Activated CD8-positive, alpha-beta memory T cell treated with anti-CD3 and anti-CD28 coated beads for 48 hours (primary cell): ENCODE measurements at regions not wholly inside any gene's neighbourhood (a gene's known extent, or its start where the extent isn't known, plus 50 kb on each side); places are given as distances from the start of the nearest gene placed in this dataset.

Experiments
- DNase-seq, 3 experiments: peaks; one replicate each; pipeline ENCODE4 v3.0.0-alpha.2; 2020; ENCODE audit warnings: low read depth in 2 of 3, low spot score in 2 of 3

DNA sequence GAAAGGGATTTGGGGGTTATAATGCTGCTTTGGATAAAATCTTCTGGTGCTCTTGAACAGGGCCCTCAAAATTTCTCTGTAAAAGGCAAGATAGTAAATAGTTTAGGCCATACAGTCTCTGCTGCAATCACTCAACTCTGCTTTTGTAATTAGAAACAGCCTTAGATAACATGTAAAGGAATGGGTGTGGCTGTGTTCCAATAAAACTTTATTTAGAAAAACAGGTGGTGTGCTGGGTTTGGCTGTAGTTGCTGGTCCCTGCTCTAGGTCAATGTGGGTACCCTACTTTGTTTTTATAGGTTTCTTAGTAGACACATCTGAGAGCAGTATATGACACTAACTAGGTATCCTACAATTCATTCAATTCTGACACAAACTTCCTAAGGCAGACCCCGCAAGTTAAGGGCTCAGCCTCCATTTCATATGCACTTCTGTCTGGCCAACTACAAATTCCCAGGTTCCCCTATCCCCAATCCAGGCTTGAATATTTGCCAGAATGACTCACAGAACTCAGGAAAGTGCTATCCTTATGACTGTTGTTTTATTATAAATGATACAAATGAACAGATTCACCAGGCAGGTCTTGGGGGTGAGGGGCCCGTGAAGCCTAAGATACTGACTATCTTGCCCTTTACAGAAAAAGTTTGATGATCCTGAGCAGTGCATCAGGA lies 349.9 kb downstream of the RPS24 start:
- no peak for DNase-seq

DNA sequence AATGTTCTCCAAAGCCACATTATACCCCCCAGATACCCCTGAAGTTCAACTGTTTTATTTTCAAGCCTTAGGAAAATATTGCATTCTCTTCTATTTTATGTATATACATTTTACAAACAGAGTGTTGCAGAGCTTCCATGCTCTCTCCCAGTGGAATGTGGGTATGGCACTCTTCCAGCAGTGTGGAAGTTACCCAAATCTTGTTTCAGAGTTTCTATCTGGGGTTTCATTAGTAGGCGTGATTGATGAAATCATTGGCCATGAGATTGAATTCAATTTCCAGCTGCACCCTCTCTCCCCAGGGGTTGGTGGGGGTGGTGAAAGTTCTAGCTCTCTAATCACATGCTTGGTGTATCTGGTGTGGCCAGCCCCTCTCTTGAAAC lies 350.4 kb downstream of the RPS24 start:
- DNase-seq: no peak

DNA sequence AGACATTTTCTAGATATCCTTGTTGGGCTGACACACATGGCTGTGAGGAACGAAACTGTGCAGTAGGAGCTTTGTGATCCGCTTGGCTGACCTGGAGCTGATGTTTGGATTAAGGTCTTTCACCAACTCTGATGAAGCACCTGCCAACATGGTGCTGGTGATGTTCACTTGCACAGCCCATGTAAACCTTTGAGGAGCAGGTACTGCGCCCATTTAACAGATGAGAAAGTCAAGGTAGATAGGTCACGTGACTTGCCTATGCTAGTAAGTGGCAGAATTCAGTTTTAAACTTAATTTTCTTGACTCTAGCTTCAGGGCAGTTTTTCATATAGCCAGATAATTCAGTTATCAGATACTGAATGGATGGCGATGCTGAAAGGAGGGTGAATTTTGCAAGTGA lies 351.9 kb downstream of the RPS24 start:
- no peak for DNase-seq

DNA sequence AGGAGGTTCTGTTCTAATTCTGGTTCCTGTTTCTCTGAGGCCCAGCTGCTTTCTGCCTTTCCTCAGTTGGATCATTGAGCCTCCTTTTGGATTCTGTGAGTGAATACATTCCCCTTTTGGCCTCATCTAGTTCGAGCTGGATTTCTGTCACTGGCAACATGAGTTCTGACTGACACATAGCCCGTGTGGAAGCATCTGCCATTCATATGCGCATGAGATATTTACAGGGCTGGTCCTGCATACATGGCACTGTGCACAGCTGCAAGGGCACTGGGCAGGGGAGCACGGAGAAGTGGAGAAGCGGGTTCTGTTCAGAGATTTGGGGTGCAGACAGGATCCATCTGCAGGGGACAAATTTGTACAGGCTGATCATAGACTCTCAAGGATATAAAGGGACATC lies 352.8 kb downstream of the RPS24 start:
- DNase-seq: no peak

DNA sequence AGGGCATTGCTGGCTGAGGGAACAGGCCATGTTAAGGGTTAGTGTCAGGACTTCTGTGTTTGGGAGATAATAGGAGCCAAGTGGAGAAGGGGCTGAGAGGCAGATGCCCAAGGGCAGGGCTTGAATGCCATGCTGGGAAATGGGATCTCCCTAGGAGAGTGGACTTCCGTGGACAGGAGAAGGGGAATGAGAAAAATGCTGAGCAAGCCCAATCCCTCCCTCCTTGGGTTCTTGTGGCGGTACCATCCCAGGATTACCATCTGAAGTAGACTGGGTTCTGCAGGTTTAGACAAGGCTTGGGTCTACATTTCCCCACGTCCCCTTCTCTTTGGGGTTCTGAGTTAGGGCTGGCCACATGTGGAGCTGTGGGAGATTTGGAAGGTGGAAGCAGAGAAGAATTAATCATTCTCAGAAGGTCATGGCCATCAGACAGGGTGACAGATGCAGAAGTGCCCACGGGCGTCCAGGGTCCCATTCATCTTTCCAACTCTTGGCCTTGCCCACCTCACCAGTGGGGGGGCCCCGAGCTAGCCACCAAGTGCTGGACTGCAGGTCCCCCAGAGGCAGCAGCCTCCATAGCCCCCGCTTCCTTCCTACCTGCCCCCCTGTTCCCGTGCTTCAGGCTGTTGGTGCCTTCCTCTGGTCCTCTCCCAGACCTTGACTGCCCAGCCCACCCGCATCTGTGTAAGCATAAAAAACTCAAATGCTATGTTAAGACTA lies 354.8 kb downstream of the RPS24 start:
- no peak for DNase-seq

DNA sequence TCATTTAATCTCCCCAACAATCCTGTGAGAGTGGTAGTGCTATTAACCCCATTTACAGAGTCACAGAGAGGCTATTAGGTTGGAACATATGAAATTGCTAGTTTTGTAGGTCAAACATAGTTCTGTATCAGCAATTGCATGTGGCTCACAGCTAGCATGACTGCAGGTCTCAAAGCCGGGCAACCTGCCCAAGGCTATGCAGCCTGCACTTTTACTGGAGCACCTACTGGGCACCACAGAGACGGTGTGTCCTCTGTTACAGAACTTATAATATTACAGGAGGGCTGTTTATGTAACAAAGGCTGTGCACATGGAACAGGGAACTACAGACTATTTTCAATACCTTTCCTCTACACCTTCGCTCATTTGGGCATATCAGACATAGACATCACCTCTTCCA lies 355.8 kb downstream of the RPS24 start:
- DNase-seq: no peak

DNA sequence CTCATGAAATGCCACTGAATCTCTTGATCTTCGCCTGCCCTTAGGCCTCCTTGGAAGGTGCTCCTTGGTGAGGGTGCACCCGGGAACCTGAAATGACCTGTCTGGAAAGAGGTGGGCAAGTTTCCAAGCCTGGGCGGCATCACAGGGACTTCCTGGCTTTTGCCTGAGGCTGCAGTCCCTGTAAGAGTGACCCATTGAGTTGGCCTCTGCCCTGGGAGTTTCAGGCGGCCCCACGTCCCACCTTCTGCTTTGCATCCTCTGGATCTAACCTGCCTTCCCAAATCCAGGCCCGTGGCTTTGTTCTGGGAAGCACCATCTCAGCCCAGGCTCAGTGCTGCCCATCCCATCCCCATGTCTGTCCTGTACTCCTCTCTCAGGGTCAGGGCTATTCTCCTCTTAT lies 356.4 kb downstream of the RPS24 start:
- DNase-seq: no peak

DNA sequence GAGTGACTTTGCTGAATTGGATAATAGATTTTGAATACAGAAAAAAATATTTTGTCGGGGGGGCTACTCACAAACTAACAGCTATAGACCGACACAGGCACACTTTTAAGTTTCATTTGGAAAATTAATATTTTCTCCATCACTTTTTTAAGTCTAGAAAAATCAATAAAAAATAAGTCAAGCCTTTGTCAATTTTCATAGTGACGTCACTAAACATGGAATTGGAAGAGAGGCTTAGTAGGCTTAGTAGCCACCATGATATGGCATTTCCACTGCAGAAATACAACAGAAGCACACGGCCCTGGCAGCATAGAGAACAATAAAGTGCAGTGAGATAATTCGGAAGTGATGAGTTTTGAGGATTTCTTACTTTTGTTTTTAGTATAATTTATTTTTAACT lies 357.2 kb downstream of the RPS24 start:
- no peak for DNase-seq

DNA sequence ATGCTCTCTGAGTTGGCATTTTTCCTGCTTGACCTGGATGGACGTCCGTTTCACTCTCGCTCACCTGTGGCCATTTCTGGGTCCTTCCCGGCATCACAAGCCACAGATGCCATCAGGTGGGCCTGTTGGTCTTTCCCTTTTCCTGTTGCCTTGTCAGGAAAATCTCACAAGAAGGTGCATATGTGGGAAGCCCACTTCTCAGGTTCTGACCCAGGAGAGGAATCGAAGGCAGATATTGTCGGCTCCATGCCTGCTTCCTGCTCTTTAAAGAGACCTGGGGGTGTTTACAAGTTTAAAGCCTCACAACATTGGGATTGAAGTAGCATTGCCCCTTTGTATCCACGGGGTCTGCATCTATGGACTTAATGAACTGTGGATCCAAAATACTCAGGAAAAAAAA lies 357.9 kb downstream of the RPS24 start:
- no peak for DNase-seq

DNA sequence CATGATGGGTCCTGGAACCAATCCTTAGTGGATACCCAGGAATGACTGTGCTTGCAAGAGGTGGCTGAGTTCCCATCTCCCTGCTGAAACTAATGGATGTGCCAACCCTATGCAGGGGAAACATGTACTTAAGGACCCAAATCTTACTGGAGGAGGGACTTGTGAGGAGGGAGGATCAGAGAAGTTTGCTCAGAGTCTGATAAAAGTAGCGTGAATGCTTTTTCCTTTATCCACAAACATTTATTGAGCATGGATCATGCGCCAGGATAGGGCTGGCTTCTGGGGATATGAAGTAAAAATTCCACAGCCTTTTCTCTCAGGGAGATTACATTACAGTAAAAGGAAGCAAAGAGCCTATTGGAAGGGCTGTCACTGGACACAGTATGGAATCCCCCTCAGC lies 358.5 kb downstream of the RPS24 start:
- no peak for DNase-seq

DNA sequence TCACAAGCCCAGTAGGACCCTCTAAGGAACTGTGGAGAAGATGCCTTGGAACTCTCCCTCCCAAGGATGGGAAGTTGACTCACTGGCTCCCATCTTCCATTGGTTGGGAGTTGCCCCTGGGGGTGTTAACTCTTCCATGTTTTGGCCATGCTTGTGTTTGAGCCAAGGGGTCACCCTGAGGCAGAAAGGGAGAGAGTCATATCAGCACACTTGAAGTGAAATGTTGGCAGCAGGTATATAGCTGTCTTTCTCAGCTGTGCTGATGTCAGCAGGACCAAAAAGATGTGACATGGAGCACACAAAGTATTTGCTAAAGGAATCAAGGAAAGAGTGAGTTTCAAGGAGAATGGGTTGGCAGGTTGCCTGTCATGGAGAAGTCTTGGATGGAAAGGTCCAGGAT lies 359.4 kb downstream of the RPS24 start:
- DNase-seq: no peak

DNA sequence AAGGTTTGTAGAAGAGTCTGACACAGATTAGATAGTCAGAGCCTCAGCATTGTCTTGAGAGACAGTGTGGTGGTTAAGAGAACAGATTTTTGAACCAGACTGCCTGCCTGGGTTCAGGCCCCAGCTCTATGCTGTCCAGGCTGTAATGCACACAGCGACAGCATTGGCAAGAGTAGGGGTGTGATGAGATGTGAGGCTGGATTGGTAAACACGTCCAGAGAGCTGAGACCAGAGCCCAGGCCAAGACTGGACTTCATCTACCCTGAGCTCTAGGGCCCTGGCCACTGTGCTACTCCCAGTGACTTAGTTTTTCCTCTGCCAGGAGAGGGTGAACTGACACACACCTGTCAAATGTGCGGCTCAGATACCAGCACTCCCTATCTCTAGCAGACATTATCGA lies 360.4 kb downstream of the RPS24 start:
- DNase-seq: no peak

DNA sequence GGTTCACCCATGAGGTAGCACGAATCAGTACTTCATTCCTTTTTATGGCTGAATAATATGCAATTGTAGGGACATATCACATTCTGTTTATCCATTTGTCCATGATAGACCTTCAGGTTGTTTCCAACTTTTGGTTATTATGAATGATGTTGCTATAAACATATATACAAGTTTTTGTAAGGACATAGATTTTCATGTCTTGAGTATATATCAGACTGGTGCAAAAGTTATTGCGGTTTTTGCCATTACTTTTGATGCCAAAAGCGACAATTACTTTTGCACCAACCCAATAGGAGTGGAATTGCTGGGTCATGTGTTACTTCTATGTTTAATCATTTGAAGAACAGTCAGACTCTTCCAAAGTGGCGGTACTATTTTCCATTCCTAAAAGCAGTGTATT lies 361.5 kb downstream of the RPS24 start:
- DNase-seq: no peak

DNA sequence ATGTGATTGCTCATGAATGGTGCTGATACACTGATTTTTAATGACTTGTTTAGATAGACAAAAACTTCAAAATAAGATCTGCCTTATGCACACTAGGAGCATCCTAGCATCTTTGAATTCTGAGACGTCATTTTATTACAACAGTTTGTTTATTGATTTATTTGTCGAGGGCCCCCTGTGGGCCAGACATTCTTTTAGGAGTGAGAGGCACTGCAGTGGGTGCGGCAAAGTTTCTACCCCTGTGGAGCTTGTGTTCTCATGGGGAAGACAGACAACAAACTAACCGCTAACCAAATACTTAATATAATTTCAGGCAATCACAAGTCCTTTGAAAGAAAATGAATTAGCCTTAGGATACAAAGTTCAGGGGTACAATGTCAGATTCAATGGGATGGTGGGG lies 363.1 kb downstream of the RPS24 start:
- no peak for DNase-seq

DNA sequence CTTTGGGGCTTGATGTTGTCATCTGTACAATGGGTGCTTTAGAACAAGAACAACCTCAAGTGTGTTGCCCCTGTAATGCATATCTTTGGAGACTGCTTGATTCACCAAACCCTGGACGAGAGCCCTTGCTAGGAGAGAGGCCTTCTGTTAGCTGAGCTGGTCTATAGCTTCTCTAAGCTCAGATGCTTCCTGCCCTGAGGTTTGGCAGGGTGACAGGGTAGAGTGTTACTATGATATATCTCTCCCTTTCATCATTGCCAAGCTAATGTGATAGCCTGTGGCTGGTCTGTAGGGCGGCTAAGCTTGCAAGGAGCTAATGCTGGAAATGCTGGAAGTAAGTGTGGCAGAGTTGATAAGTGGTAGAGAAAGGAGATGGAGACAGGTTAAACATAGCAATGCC lies 364.1 kb downstream of the RPS24 start:
- DNase-seq: no peak

DNA sequence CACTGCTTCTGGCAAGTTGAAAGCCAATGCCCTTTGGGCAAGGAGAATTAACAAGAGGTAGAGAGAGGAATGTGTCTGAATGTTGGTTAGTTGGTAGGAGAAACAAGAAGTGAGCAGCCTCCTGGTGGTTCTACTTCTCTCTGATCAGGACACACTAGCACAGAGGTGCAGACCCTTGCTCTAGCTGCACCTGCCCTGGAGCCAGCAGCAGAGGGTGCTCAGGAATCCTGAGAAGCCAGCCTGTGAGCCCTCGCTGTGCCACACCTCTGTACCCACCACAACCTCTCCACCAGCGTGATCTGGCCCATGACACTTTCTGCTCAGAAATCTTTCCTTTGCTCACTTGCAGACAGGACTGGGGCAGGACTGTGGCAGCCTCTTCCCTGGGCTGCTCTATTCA lies 364.7 kb downstream of the RPS24 start:
- DNase-seq: no peak

DNA sequence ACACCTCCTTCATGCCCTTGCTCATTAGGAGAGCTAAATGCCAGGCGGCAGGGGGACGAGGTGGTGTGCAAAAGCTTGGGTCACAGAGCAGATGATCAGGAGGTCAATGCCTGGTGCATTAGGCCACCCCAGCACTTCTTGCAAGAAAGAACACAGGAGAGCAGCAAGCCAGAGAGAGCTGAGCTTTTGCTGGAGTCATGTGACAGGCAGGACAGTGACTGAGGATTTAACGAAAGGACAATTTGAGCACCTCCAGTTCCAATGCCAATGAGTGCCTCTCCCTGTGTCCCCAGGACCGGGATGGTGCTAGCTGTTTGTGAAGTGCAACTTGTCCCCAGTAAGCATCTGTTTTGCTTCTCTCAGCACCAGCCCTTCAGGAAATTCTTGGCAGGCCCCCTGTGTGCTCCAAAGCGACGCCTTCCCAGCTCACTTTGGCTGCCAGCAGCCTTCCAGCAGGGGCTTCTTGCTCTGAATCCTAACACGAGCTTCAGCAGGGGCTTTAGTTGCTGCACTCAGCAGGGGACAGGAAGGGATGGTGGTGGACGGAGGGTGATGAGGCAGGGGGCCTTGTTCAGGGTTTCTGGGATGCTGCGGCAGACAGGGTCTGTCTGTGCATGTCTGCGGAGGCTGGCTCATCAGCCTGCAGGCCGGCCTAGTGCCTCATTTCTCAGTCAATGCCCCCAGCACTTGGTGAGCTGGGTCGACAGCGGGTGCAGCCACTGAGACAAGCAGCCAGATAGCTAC lies 368.1 kb downstream of the RPS24 start:
- DNase-seq: no peak

DNA sequence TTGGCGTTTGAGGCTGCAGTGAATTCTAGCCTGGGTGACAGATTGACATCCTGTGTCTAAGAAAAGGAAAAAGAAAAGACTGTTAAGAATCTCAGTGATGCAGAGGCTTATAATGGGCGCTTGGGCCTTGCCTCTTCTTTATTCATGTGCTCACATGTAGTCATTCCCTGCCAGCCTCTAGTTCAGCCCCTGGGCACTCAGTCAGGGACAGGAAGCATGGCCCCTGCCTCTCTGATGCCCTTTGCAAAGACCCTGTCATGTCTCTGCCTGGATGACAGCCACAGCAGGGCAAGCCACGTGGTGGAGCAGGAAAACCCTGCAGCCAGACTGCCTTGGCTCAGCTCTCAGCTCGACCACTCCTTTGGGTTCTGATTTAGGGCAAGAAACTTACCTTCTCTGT lies 368.9 kb downstream of the RPS24 start:
- DNase-seq: no peak

DNA sequence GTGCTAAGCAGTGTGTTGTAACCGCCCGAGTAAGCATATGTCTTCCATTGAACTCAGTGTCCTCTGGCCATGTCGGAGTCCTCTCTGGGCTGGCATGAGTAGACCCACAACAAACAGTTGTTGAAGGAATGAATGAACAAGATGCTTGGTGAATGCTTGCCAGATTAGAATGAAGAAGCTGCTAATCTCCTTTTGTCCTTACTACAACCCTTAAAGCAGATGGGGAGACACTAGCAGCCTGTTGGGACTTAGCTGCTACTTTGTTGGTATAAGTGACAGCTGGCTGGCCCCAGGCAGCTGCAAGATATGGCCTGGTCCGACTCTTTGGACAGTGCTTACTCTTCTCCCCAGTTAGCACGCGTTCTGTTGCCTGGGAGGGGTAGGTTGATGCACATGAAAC lies 370.1 kb downstream of the RPS24 start:
- DNase-seq: no peak

DNA sequence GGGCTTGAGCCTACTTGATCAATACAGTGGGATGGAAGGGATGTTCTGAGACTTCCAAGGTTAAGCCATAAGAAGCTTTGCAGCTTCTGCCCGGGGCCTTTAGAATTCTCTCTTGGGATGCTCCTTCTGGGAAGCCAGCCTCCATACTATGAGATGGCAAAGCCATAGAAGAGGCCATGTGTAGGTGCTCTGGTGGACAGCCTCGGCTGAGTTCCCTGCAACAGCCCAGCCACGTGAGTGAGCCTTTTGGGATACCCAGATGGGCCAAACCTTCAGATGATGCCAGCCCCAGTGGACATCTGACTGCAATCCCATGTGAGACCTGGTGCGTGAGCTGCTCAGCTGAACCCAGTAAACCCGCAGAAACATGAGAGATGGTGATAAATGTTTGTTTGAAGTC lies 370.6 kb downstream of the RPS24 start:
- no peak for DNase-seq

DNA sequence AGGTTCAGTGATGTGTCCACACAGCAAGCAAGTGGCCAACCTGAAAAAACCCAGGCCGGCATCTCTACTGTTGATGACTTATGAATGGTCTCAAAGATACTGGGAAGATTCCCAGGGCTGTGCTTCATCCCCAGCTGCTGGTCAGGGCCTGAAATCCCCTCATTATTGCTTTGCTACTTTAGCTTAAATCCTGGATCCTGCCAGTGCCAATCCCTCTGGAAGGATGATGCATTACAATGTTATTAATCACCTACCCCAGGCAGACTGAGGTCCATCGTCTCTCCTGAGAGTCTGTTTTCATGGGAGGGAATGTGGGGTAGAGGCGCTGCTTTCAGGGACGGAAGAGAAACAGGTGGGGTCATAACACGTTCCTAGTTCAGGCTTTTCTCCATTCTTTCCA lies 371.6 kb downstream of the RPS24 start:
- no peak for DNase-seq

DNA sequence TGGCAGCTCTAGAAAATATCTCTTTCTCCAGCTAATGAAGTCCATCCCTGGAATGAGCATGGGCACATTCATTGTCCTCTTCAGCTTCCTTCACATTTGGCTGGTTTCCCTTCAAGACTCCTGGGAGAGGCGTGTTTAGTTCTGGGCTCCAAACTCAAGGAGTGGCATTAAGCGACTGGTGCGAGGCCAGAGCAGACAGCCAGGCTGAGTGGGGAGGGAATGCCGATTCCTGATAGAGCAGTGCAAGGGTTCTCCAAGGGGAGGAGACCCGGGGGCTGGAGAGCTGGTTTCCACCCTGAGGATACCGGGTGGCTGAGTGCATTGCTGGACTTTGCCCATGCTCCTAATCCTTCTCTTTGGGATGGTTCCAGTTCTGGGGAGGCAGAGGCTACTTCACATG lies 372.1 kb downstream of the RPS24 start:
- no peak for DNase-seq

DNA sequence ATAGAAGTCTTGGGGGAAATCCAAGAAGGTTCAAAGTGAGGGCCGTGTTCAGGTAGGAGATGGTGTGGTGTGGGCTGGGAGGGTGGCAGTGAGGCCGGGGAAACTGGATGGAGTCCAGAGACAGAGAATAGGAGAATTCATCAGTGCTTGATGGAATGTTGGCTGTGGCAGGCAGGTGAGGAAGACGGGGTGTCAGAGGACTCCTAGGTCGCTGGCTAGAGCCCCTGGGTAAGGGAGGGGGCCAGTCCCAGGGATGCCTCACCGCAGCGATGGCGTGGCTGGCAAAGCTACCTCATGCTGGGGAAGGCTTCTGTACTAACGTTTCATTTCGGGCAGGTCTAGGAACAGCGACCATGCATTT lies 373.0 kb downstream of the RPS24 start:
- no peak for DNase-seq
